CD4-positive, alpha-beta T cell (primary cell): ENCODE measurements at regions not wholly inside any gene's neighbourhood (a gene's known extent, or its start where the extent isn't known, plus 50 kb on each side); places are given as distances from the start of the nearest gene placed in this dataset.

Experiments
- ATAC-seq: fragments of 200-7000 bp; cut with Tn5 transposase; one replicate; pipeline ENCODE4 v1.10.0; 2022; ENCODE audit warnings: mild to moderate bottlenecking; ENCODE audit not compliant: poor library complexity
- CTCF ChIA-PET: fragments of 350-600 bp; sonication (Branson Sonifier 250); formaldehyde crosslinking; loops from one replicate; lab custom pipeline; 2021; ENCODE audit warnings: antibody characterized with exemption, inconsistent platforms; lab: Charles Lee
- POLR2A ChIA-PET: fragments of 350-600 bp; sonication (Branson Sonifier 250); formaldehyde crosslinking; loops from one replicate; lab custom pipeline; 2021; ENCODE audit warnings: antibody characterized with exemption, inconsistent platforms; lab: Charles Lee
- DNase-seq, 14 experiments: peaks; one replicate each; pipeline ENCODE4 v3.0.0-alpha.2; 2013 to 2020; ENCODE audit warnings: mixed read lengths in 2 of 14
- H3K27ac ChIP-seq, 2 donors: one replicate each; pipeline versions ENCODE4 v1.5.1 to v1.7.0; 2013; ENCODE audit warnings: low read length in 2 of 2, low read depth in 1 of 2, mild to moderate bottlenecking in 1 of 2
- H3K27me3 ChIP-seq, 2 experiments: 1 replicate in 1 of 2; 2 replicates in 1 of 2; pipeline versions ENCODE4 v1.6.1 to v1.7.0; 2013; ENCODE audit warnings: low read length in 2 of 2, control low read depth in 1 of 2, mild to moderate bottlenecking in 1 of 2, moderate library complexity in 1 of 2; ENCODE audit not compliant: insufficient read depth in 2 of 2, control insufficient read depth in 1 of 2
- H3K36me3 ChIP-seq: one replicate; pipeline ENCODE4 v1.6.1; 2013; ENCODE audit warnings: low read length, control low read depth; ENCODE audit not compliant: insufficient read depth
- H3K4me1 ChIP-seq: one replicate; pipeline ENCODE4 v1.6.1; 2013; ENCODE audit warnings: low read length, control low read depth; ENCODE audit not compliant: insufficient read depth
- H3K4me3 ChIP-seq: one replicate; pipeline ENCODE4 v1.5.1; 2013; ENCODE audit warnings: mild to moderate bottlenecking, low read length, moderate library complexity
- H3K9me3 ChIP-seq, 2 experiments: 1 replicate in 1 of 2; 2 replicates in 1 of 2; pipeline versions ENCODE4 v1.6.1 to v1.7.0; 2013; ENCODE audit warnings: low read length in 2 of 2, mild to moderate bottlenecking in 2 of 2, control low read depth in 1 of 2, moderate library complexity in 1 of 2; ENCODE audit not compliant: control insufficient read depth in 1 of 2, insufficient read depth in 1 of 2
- H3K27ac Mint-ChIP-seq: one replicate; pipeline ENCODE4 v1.8.0; 2020; ENCODE audit warnings: mixed read lengths
- H3K27me3 Mint-ChIP-seq: one replicate; pipeline ENCODE4 v1.8.0; 2021; ENCODE audit warnings: mixed read lengths
- H3K36me3 Mint-ChIP-seq: one replicate; pipeline ENCODE4 v1.8.0; 2021; ENCODE audit warnings: low read depth, mixed read lengths
- H3K4me1 Mint-ChIP-seq: one replicate; pipeline ENCODE4 v1.8.0; 2021; ENCODE audit warnings: low read depth, mixed read lengths
- H3K4me3 Mint-ChIP-seq: one replicate; pipeline ENCODE4 v1.8.0; 2020; ENCODE audit warnings: mild to moderate bottlenecking, mixed read lengths
- H3K9me3 Mint-ChIP-seq: one replicate; pipeline ENCODE4 v1.8.0; 2020; ENCODE audit warnings: mixed read lengths
- intact Hi-C, 2 experiments: fragments of 100-400 bp; cut with DNase I in 1 of 2; cut with micrococcal nuclease in 1 of 2; formaldehyde crosslinking; loops; one replicate each; pipeline versions ENCODE4 v1.15.1 to v1.9.0; 2023 to 2025; cut with DNase I, micrococcal nuclease
- TF ChIP-seq, protein P1 (sequence below): fragments of 200-600 bp; IDR thresholded peaks from one replicate; pipeline ENCODE4 v1.8.0; 2022; ENCODE audit warnings: antibody characterized with exemption, mild to moderate bottlenecking

DNA sequence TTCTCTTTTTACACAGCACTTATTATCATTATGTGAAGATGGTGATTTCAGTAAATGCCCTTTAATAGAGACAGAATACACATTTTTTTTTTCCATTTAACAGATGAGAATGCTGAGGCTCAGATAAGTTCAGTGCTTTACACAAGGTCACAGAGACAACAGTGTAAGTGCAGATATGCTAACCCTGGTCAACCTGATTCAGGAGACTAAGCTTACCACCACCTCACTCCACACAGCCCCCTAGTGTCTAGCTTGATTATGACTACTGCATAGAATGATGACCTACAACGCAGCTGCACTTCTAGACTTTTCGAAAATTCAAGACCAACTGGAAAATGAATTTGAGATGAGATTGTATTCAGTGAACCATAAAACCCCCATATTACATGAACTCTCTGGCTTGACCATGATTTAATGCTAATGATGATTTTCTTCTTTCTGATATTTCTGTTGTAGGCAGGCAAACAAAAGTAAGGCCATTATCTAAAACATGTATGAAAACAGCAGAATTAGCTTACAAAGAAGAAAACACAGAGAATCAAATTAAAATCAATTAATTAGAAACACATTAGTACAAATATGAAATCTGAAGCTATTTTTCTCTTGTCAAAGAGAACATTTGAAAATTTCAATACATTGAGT, 212.1 kb upstream of the PHACTR1 start:
- CTCF ChIA-PET, result no interaction called here
- POLR2A ChIA-PET, result no interaction called here
- Histone ChIP-seq H3K27ac (no peak overlapping the region), H3K36me3 (no peaks in the 10 kb centered on the region), H3K4me1 (no peaks in the 10 kb centered on the region), H3K27me3 (no peaks in the 10 kb centered on the region), H3K9me3 (no peaks in the 10 kb centered on the region), H3K4me3 (no peak overlapping the region)
- H3K4me3 Mint-ChIP-seq, result no peak overlapping the region
- H3K27me3 Mint-ChIP-seq, result no peaks in the 10 kb centered on the region
- H3K4me1 Mint-ChIP-seq, result no peaks in the 10 kb centered on the region
- intact Hi-C loops, result no loop called here
- DNase-seq (peak in 1 of 14 experiments; percentile 2), ATAC-seq (no peak)
- TF ChIP-seq, protein P1, sequence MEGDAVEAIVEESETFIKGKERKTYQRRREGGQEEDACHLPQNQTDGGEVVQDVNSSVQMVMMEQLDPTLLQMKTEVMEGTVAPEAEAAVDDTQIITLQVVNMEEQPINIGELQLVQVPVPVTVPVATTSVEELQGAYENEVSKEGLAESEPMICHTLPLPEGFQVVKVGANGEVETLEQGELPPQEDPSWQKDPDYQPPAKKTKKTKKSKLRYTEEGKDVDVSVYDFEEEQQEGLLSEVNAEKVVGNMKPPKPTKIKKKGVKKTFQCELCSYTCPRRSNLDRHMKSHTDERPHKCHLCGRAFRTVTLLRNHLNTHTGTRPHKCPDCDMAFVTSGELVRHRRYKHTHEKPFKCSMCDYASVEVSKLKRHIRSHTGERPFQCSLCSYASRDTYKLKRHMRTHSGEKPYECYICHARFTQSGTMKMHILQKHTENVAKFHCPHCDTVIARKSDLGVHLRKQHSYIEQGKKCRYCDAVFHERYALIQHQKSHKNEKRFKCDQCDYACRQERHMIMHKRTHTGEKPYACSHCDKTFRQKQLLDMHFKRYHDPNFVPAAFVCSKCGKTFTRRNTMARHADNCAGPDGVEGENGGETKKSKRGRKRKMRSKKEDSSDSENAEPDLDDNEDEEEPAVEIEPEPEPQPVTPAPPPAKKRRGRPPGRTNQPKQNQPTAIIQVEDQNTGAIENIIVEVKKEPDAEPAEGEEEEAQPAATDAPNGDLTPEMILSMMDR, result no peak
- peaks cover under 1% of the 10 kb centered on the region for H3K9me3 Mint-ChIP-seq
- no peak overlapping the region for H3K27ac Mint-ChIP-seq
- H3K36me3 Mint-ChIP-seq, result no peaks in the 10 kb centered on the region

DNA sequence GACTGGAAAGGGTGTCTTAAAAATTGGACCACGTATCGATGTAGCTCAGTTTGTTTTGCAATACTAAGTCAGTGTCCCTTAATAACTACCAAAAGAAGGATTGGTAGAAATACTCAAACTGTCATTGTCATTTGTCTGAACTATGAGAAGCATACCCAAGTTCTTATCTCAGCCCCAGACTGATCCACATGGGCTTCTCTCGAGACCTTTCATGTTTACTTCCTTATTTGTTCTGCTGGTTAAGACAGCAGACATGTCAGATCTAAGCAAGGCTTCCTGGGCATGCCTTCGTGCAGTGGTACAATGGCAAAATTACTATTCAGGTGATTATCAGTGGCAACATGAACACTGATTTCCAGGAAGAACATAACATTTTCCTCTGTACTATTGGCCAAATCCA, 211.1 kb upstream of the PHACTR1 start:
- Mint-ChIP-seq H3K4me1 (no peaks in the 10 kb centered on the region), H3K36me3 (no peaks in the 10 kb centered on the region), H3K27ac (no peak overlapping the region), H3K4me3 (no peak overlapping the region), H3K9me3 (no peaks in the 10 kb centered on the region), H3K27me3 (peaks cover 8% of the 10 kb centered on the region)
- POLR2A ChIA-PET, result no interaction called here
- CTCF ChIA-PET, result no interaction called here
- intact Hi-C loops, result no loop called here
- H3K27me3 ChIP-seq, result no peaks in the 10 kb centered on the region
- no peak overlapping the region for H3K4me3 ChIP-seq
- DNase-seq, result no peak
- no peak overlapping the region for H3K27ac ChIP-seq
- H3K9me3 ChIP-seq, result no peaks in the 10 kb centered on the region
- no peaks in the 10 kb centered on the region for H3K4me1 ChIP-seq
- ATAC-seq, result no peak
- H3K36me3 ChIP-seq, result no peaks in the 10 kb centered on the region
- TF ChIP-seq, protein P1, result no peak

DNA sequence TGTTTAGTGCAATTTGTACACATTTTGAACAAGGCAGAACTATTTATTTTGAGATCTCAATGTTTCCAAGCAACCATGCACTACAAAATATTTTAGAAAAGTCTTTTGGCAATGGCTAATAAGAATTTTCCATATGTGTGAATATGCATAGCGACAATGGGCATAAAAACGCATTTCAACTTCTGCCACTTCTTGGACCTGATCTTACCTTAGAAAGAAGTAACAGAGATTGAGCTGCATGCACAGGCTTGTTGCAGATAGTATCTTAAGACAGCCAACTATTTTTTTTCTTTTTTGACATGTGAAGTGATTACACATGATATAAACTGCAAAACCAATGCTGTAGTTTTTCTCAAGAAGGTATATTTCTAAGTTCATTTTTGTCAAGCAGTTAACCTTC, 210.4 kb upstream of the PHACTR1 start:
- TF ChIP-seq, protein P1, result no peak
- ChIA-PET CTCF (no interaction called here), POLR2A (no interaction called here)
- H3K9me3 ChIP-seq, result no peaks in the 10 kb centered on the region
- intact Hi-C loops, result no loop called here
- H3K4me3 ChIP-seq, result no peak overlapping the region
- ATAC-seq (no peak), DNase-seq (no peak)
- Mint-ChIP-seq H3K27ac (no peak overlapping the region), H3K27me3 (peaks cover 12% of the 10 kb centered on the region), H3K4me3 (no peak overlapping the region), H3K4me1 (no peaks in the 10 kb centered on the region), H3K36me3 (no peaks in the 10 kb centered on the region), H3K9me3 (no peaks in the 10 kb centered on the region)
- H3K36me3 ChIP-seq, result no peaks in the 10 kb centered on the region
- no peak overlapping the region for H3K27ac ChIP-seq
- no peaks in the 10 kb centered on the region for H3K27me3 ChIP-seq
- H3K4me1 ChIP-seq, result no peaks in the 10 kb centered on the region
